Astrocyte of the cerebellum (primary cell): ENCODE measurements at regions not wholly inside any gene's neighbourhood (a gene's known extent, or its start where the extent isn't known, plus 50 kb on each side); places are given as distances from the start of the nearest gene placed in this dataset.

Experiments used
- DNase-seq: peaks from one replicate; pipeline ENCODE4 v3.0.0-alpha.2; 2011; ENCODE audit warnings: low read depth
- H3K4me3 ChIP-seq: 2 replicates; pipeline ENCODE4 v1.5.1; 2011; ENCODE audit warnings: mild to moderate bottlenecking, low read depth, low read length, moderate library complexity
- CTCF ChIP-seq: IDR thresholded peaks from 2 replicates; pipeline ENCODE4 v1.5.1; 2012; ENCODE audit warnings: low read length, low read depth, moderate library complexity, mild to moderate bottlenecking; ENCODE audit errors: missing control alignments
- in situ Hi-C: cut with HindIII; loops from 2 replicates; pipeline ENCODE4 v1.10.0; 2017; ENCODE audit warnings: low sequenced_read_pairs

GRCh38 chr6:26284537-26285142 is 80.4 kb upstream of the BTN3A2 start:
- in situ Hi-C loops: no loop called here
- DNase-seq: no peak
- no peak for TF ChIP-seq CTCF
- H3K4me3 ChIP-seq: peak overlapping the region; percentile 64

GRCh38 chr6:26285143-26286134 is 79.6 kb upstream of the BTN3A2 start:
- no peak for TF ChIP-seq CTCF
- in situ Hi-C loops: no loop called here

GRCh38 chr6:26286168-26286877 is 78.7 kb upstream of the BTN3A2 start:
- peak overlapping the region; percentile 64 for H3K4me3 ChIP-seq
- peak; percentile 56 for DNase-seq
- in situ Hi-C loops: no loop called here
- no peak for TF ChIP-seq CTCF

More at GRCh38 chr6:26285143-26286134, 79.6 kb upstream of the BTN3A2 start:
- DNase-seq: peak; percentile 97
- peak overlapping the region; percentile 64 for H3K4me3 ChIP-seq

GRCh38 chr6:26288155-26288554 is 76.8 kb upstream of the BTN3A2 start:
- in situ Hi-C loops: no loop called here
- DNase-seq: no peak
- no peak overlapping the region for H3K4me3 ChIP-seq
- no peak for TF ChIP-seq CTCF

GRCh38 chr6:26290941-26291340 is 74.1 kb upstream of the BTN3A2 start:
- no peak overlapping the region for H3K4me3 ChIP-seq
- TF ChIP-seq CTCF: no peak
- in situ Hi-C loops: no loop called here
- DNase-seq: no peak

GRCh38 chr6:26292709-26293108 is 72.3 kb upstream of the BTN3A2 start:
- DNase-seq: no peak
- no peak for TF ChIP-seq CTCF
- H3K4me3 ChIP-seq: no peak overlapping the region
- in situ Hi-C loops: no loop called here
